T-helper 22 cell (primary cell): ENCODE measurements at regions not wholly inside any gene's neighbourhood (a gene's known extent, or its start where the extent isn't known, plus 50 kb on each side); places are given as distances from the start of the nearest gene placed in this dataset.
"Not testable (repeated sequence)": the region's sequence is repeated elsewhere in the genome, so short reads cannot be mapped to it uniquely, and the experiment has no call there.

Experiments used
- DNase-seq: peaks from one replicate; pipeline ENCODE4 v3.0.0-alpha.2; 2020; ENCODE audit warnings: low read depth

GRCh38 chr15:66964791-66965190 lies 100.6 kb upstream of the SMAD3 start:
- no peak for DNase-seq

DNA sequence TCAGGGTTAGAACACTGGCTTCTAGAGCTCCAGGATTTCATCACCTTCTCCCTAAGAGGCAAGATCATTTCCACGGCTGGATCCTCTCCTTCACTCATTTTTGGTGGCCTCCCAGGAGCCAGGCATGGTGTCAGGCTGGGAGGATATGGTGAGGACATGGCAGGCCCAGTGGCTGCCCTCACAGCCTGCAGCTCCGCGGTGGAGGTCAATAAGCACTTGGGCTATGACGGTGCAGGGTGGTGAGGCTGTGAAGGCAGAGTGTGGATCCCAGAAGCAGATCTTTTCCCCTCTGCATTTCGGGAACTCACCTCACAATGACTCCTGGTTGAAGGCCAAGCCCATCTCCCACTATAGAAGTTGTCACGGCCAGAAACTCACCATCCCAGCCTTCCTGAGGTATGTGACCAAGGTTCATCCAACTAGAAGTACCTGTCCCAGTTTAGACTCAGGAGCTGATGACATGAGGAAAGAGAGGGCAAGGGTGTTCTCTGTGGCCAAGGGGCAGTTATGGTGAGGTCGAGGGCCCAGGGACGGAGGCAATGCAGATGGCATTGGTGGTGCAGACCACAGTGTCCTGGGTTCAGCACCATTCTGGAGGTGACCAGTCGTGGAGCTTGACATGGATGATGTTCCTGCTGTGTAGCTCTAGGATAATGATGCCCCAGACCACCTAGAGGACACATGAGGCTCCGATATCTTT lies 100.1 kb upstream of the SMAD3 start:
- DNase-seq: no peak

- DNase-seq: no peak
These were observed 99.1 kb upstream of the SMAD3 start for GRCh38 chr15:66966256-66966655.

GRCh38 chr15:66968806-66969596 lies 96.4 kb upstream of the SMAD3 start:
- no peak for DNase-seq

DNA sequence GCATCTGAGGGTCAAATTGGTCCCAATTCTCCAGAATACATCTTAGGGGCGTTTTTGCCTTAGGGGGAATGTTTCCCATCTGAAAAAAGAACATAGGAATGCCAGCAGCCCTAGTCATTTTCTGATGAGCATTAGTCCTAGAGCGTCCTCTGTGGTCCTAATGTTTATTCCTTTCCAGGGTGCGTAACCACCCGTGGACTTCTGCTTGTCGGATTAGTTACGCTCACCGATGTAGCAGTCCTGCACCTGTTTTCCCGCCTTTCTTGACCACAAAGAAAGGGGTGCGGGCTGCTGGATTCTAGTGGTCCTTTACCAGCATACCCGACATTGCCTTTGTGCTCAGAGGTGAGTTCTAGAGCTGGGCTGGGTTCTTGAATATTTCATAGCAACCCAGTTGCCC lies 91.3 kb upstream of the SMAD3 start:
- not testable (repeated sequence) for DNase-seq

GRCh38 chr15:66976106-66976640 lies 89.2 kb upstream of the SMAD3 start:
- not testable (repeated sequence) for DNase-seq

DNA sequence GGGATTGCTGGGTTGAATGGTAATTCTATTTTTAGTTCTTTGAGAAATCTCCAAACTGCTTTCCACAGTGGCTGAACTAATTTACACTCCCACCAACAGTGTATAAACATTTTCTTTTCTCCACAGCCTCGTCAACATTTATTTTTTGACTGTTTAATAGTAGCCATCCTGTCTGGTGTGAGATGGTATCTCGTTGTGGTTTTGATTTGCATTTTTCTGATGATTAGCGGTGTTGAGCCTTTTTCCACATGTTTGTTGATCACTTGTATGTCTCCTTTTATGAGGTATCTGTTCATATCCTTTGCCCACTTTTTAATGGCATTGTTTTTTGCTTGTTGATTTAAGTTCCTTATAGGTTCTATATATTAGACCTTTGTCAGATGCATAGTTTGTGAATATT lies 85.1 kb upstream of the SMAD3 start:
- not testable (repeated sequence) for DNase-seq

DNA sequence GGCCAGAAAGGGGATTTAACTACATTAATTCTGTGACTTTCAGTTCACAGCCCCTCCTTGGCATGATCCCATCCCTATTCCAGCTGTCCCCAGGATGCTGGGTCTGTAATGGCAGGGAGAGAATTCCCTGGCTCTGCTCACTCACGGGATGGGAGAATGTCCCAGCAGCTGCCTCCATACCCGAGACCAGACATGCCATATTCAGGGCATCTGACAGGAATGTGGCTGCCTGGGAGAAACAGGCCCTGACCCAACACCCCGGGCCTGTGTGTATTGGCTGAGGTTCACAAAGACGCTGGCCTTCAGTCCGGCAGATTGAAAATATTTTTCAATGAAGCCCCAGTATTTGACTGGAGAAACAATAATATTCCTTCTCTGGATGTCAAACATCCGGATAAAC lies 83.6 kb upstream of the SMAD3 start:
- DNase-seq: no peak

DNA sequence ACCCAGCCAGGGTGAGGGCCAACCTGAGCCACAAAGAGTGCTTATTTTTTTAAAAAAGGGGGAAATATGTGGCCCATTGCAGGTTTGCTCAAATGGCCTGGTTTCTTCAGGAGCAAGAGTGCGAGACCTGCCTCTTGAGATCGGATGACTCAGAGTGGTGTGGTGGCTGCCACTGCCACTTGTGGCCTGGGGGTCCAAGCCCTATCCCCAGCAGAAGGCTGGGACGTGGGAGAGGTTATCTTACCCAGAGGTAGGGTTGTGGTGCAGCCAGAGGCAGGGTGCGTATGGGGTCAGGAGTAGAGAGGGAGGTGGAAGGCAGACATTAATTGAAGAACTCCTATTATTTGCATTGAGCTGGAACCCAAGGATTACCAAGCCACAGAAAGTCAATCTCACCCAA lies 83.2 kb upstream of the SMAD3 start:
- DNase-seq: no peak

DNA sequence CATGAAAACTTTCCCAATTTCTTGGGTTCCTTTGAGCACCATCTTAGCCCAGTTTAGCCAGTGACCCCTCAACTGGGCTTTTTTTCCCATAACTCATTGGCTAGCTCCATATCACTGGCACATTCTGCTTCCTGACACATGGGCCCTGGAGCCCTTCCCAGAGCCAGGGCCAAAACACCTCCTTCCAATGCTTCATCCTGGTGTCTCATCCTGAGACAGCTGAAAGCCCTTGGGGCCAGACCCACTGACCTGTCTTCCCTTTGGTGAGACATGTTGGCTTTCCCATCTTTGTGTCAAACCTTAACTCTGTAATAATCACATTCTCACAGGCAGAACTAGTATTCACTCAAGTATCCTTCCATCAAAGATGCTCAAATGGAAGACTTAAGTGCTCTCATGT lies 82.6 kb upstream of the SMAD3 start:
- no peak for DNase-seq

- DNase-seq: no peak
These were observed 79.7 kb upstream of the SMAD3 start for GRCh38 chr15:66985653-66986052.

- no peak for DNase-seq
These were observed 78.5 kb upstream of the SMAD3 start for GRCh38 chr15:66986951-66987350.

DNA sequence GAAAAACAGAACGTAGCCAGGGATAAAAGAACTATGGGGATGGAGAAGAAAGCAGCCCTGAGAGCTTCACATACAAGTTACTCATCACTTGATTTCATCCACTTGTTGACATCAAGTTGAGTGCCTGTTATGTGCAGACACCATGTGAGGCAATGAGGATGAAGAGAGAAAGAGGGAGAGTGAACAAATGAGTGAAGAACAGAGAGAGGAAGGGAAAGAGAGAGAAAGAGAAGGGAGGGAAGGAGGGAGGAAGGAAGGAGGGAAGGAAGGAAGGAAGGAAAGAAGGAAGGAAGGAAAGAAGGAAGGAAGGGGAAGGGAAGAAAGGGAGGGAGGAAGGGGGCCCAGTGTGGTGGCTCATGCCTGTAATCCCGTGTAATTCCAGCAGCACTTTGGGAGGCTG lies 72.3 kb upstream of the SMAD3 start:
- DNase-seq: no peak

- no peak for DNase-seq
These were observed 71.3 kb upstream of the SMAD3 start for GRCh38 chr15:66993874-66994696.

DNA sequence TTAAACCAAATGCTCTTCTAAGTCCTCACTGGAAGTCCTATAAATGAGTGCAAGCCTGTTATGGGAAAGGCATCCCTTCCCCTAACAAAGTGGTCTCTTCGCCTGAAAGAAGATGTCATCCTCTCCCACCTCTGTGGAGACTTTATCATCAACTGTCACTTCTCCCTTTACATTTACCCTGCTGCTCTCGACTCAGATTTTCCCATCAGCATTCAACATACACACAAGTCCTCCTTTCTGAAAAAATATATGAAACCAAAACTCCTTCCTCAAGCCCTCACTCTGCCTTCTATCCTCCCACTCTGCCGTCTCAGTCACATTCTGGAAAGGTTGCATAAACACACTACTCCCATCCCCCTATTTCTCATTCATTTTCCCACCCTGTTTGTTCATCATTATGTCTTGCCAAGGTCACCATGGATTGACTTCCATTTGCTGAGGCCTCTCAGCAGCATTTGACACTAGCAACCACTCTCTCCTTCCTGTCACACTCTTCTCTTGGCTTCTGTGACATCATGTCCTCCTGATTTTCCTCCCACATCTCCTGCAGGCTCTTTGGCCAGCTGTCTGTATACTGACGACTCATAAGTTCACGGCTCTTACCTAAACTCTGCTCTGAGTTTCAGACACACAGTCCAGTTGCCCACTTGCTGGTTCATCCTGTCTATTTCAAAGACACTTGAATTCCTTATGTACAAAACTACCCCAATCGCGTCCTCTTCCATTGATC lies 70.3 kb upstream of the SMAD3 start:
- DNase-seq: no peak

DNA sequence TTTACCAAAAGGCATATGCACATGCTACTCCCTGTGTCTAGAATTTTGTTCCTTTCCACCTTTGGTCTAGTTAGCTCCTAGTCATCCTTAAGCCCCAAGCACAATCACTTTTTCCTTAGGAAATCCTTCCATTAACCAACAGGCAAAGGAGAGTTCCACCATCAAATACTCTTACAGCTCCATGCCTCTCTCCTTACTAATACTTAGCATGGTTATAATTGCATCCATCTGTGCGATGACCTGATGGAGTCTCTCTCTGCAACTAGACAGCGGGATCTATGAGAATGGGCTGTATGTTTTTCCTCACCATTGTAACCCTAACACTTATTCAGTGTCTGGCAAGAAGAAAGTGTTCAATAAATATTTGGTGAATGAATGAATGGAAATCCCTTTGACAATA lies 69.3 kb upstream of the SMAD3 start:
- no peak for DNase-seq

GRCh38 chr15:66997212-66997611 lies 68.2 kb upstream of the SMAD3 start:
- DNase-seq: no peak

- not testable (repeated sequence) for DNase-seq
These were observed 67.2 kb upstream of the SMAD3 start for GRCh38 chr15:66998234-66998633.

DNA sequence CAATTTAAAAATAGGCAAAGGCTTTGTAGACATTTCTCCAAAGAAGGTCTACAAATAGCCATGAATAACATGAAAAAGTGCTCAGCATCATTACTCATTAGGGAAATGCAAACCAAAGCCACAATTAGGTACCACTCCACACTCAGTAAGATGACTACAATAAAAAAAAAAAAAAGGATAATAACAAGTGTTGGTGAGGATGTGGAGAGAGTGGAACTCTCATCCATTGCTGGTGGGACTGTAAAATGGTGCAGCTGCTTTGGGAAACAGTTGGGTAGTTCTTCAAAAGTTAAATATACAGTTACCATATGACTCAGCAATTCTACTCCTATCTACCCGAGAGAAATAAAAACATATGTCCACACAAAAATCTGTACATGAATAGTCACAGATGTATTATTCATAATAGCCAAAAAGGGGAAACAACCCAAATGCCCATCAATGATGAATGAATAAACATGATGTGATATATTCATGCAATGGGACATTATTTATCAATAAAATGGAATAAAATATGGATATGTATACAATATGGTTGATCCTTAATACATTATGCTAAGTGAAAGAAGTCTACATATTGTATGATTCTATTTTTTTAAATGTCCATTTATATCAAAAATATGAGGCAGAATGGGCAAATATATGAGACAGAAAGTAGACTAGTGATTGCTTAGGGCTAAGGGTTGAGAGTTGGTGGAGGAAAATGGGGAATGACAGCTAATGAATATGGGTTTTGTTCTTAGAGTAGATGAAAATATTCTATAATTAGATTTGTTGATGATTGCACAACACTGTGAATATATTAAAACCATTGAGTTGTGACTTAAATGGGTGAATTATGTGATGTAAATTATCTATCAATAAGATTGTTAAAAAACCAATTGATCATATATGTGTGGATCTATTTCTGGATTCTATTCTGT lies 66.1 kb upstream of the SMAD3 start:
- no peak for DNase-seq

DNA sequence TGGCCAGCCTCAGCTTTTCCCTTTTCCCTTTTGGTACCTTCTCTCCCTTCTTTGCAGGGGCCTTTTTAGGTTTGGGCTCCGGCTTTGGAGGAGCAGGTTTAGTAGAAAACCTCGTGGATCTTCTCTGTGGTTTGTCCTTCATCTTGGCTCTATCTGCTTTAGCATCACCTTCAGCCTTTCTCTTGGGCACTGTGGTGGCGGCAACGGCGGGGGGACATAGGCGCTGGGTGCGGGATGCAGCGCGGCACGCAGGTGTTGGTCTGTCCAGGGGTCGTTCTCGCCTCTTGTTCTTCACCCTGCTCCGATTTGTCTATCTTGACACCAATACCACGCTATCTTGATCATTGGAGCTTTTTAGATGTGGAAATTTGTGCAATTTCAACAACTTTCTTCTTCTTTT lies 64.5 kb upstream of the SMAD3 start:
- DNase-seq: no peak

DNA sequence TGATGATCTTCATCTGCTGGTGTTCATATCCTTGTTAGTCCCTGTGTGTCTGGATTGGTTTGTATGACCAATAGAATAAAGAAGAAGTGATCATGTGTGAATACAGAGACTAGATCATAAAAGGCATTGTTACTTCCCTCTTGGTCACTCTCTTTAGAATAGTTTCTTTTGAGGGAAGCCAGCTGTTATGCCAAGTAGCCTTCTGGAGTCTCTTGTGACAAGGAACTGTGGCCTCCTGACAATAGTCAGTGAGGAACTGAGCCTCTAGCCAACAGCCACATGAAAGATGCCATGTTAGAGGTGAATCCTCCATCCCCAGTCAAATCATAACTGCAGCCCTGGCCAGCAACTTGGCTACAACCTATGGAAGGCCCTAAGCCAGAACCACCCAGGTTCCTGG lies 63.0 kb upstream of the SMAD3 start:
- no peak for DNase-seq
